DND-41 (cell line): ENCODE measurements at regions not wholly inside any gene's neighbourhood (a gene's known extent, or its start where the extent isn't known, plus 50 kb on each side); places are given as distances from the start of the nearest gene placed in this dataset.
"Not testable (repeated sequence)": the region's sequence is repeated elsewhere in the genome, so short reads cannot be mapped to it uniquely, and the experiment has no call there.

Experiments used
- ATAC-seq: fragments of 200-7000 bp; cut with Tn5 transposase; 3 replicates; pipeline ENCODE4 v1.9.1; 2021; ENCODE audit warnings: low read depth; ENCODE audit not compliant: insufficient read depth
- DNase-seq: peaks from one replicate; pipeline ENCODE4 v3.0.0-alpha.2; 2020
- H2AFZ ChIP-seq: 2 replicates; pipeline ENCODE4 v1.6.0; 2012; ENCODE audit warnings: low read depth, low read length
- H3K27ac ChIP-seq: 2 replicates; pipeline ENCODE4 v1.5.1; 2012; ENCODE audit warnings: low read length, inconsistent platforms
- H3K27me3 ChIP-seq: fragments of 200-600 bp; sonication (generic); 2 replicates; pipeline ENCODE4 v1.6.0; 2012; ENCODE audit warnings: low read length, mild to moderate bottlenecking, inconsistent platforms; ENCODE audit not compliant: insufficient read depth, poor library complexity
- H3K36me3 ChIP-seq: 2 replicates; pipeline ENCODE4 v1.5.1; 2012; ENCODE audit warnings: low read length, inconsistent platforms; ENCODE audit not compliant: insufficient read depth
- H3K4me1 ChIP-seq: 2 replicates; pipeline ENCODE4 v1.5.1; 2012; ENCODE audit warnings: mild to moderate bottlenecking, low read length; ENCODE audit not compliant: insufficient read depth
- H3K4me2 ChIP-seq: 2 replicates; pipeline ENCODE4 v1.6.0; 2012; ENCODE audit warnings: mild to moderate bottlenecking, moderate library complexity, low read length, inconsistent platforms; ENCODE audit not compliant: insufficient read depth
- H3K4me3 ChIP-seq, 2 experiments: fragments of 200-600 bp in 1 of 2; shearing (Covaris generic) in 1 of 2; 2 replicates each; pipeline ENCODE4 v1.5.1; 2012 to 2016; ENCODE audit warnings: inconsistent platforms in 2 of 2, low read length in 2 of 2, mild to moderate bottlenecking in 2 of 2, low read depth in 1 of 2, moderate library complexity in 1 of 2
- H3K79me2 ChIP-seq: 2 replicates; pipeline ENCODE4 v1.6.0; 2012; ENCODE audit warnings: low read length, inconsistent platforms; ENCODE audit not compliant: insufficient read depth
- H3K9ac ChIP-seq: 2 replicates; pipeline ENCODE4 v1.6.0; 2012; ENCODE audit warnings: low read depth, mild to moderate bottlenecking, inconsistent platforms, low read length, moderate library complexity
- H3K9me3 ChIP-seq: 2 replicates; pipeline ENCODE4 v1.5.1; 2012; ENCODE audit warnings: low read length, moderate library complexity, mild to moderate bottlenecking, inconsistent platforms; ENCODE audit not compliant: insufficient read depth, severe bottlenecking
- H4K20me1 ChIP-seq: 2 replicates; pipeline ENCODE4 v1.6.0; 2012; ENCODE audit warnings: low read length; ENCODE audit not compliant: insufficient read depth
- EZH2 ChIP-seq: IDR thresholded peaks from 3 replicates; pipeline ENCODE4 v1.6.1; 2012; ENCODE audit warnings: borderline replicate concordance, low read depth, mild to moderate bottlenecking, moderate library complexity, low read length, inconsistent platforms; ENCODE audit not compliant: severe bottlenecking

GRCh38 chrX:66698273-66699204 is 59.7 kb upstream of the EDA2R start:
- no peak for ATAC-seq

GRCh38 chrX:66692512-66692911 is 53.6 kb upstream of the EDA2R start:
- H3K4me1 ChIP-seq, ATAC-seq, H3K9ac ChIP-seq, H2AFZ ChIP-seq, H3K4me2 ChIP-seq, H3K27ac ChIP-seq, DNase-seq, H3K79me2 ChIP-seq, H3K9me3 ChIP-seq, H3K4me3 ChIP-seq, H4K20me1 ChIP-seq, H3K36me3 ChIP-seq, H3K27me3 ChIP-seq: not testable (repeated sequence)

More at GRCh38 chrX:66698273-66699204, 59.7 kb upstream of the EDA2R start:
- no peaks in the 10 kb centered on the region for H3K4me1 ChIP-seq
- H3K27me3 ChIP-seq: no peaks in the 10 kb centered on the region
- no peak for DNase-seq
- H2AFZ ChIP-seq: no peak overlapping the region
- H3K79me2 ChIP-seq: no peaks in the 10 kb centered on the region
- H3K27ac ChIP-seq: no peak overlapping the region
- H3K9ac ChIP-seq: no peak overlapping the region
- H3K4me3 ChIP-seq: no peak overlapping the region
- H4K20me1 ChIP-seq: no peaks in the 10 kb centered on the region
- no peak overlapping the region for H3K4me2 ChIP-seq
- no peaks in the 10 kb centered on the region for H3K9me3 ChIP-seq
- TF ChIP-seq EZH2: no peak
- no peaks in the 10 kb centered on the region for H3K36me3 ChIP-seq
